ENCODE measurements at regions not wholly inside any gene's neighbourhood (a gene's known extent, or its start where the extent isn't known, plus 50 kb on each side); places are given as distances from the start of the nearest gene placed in this dataset.
A peak's percentile ranks its signal among the peaks of the same experiment; 100 is the strongest.
"Not testable (repeated sequence)": the region's sequence is repeated elsewhere in the genome, so short reads cannot be mapped to it uniquely, and the experiment has no call there.

GRCh38 chr4:73671348-73671747 lies 51.1 kb upstream of the RASSF6 start:
- DNase-seq, result not testable (repeated sequence)

- DNase-seq, result no peak
Observed at GRCh38 chr4:73673286-73673685, 53.0 kb upstream of the RASSF6 start.

GRCh38 chr4:73674451-73674919 lies 54.2 kb upstream of the RASSF6 start:
- no peak for DNase-seq

- no peak for DNase-seq
Observed at GRCh38 chr4:73675623-73676022, 55.4 kb upstream of the RASSF6 start.

- DNase-seq, result no peak
Observed at GRCh38 chr4:73676136-73676535, 55.9 kb upstream of the RASSF6 start.

GRCh38 chr4:73676861-73677323 lies 56.7 kb upstream of the RASSF6 start:
- DNase-seq, result no peak

GRCh38 chr4:73679836-73680235 lies 59.6 kb upstream of the RASSF6 start:
- DNase-seq, result peak; percentile 85

GRCh38 chr4:73681776-73682175 lies 58.6 kb upstream of the CXCL8 start:
- DNase-seq, result no peak

GRCh38 chr4:73682508-73682907 lies 57.9 kb upstream of the CXCL8 start:
- DNase-seq, result no peak

GRCh38 chr4:73683033-73683432 lies 57.3 kb upstream of the CXCL8 start:
- no peak for DNase-seq

- no peak for DNase-seq
Observed at GRCh38 chr4:73683456-73683855, 56.9 kb upstream of the CXCL8 start.

- peak; percentile 42 for DNase-seq
Observed at GRCh38 chr4:73684097-73684496, 56.3 kb upstream of the CXCL8 start.

- DNase-seq, result no peak
Observed at GRCh38 chr4:73685052-73685451, 55.3 kb upstream of the CXCL8 start.

- DNase-seq, result peak; percentile 51
Observed at GRCh38 chr4:73687421-73687820, 52.9 kb upstream of the CXCL8 start.

- DNase-seq, result peak; percentile 14
Observed at GRCh38 chr4:73690051-73690738, 50.2 kb upstream of the CXCL8 start.
